Body of pancreas (tissue), 4 donors: ENCODE measurements at regions not wholly inside any gene's neighbourhood (a gene's known extent, or its start where the extent isn't known, plus 50 kb on each side); places are given as distances from the start of the nearest gene placed in this dataset.

Source experiments
- ATAC-seq: fragments of 150-250 bp; one replicate; pipeline ENCODE4 v1.9.1; 2016
- DNase-seq, 4 donors: peaks; one replicate each; pipeline ENCODE4 v3.0.0-alpha.2; 2019
- H3K27ac ChIP-seq, 4 donors: fragments of 200-600 bp; sonication (generic); 1 replicate in 3 of 4; 2 replicates in 1 of 4; pipeline versions ENCODE4 v1.5.1 to v1.6.1; 2016 to 2019; ENCODE audit warnings: mild to moderate bottlenecking in 1 of 4, mixed read lengths in 1 of 4, moderate library complexity in 1 of 4
- H3K27me3 ChIP-seq, 2 donors: fragments of 200-600 bp; sonication (generic); one replicate each; pipeline ENCODE4 v1.6.0; 2016; ENCODE audit warnings: mild to moderate bottlenecking in 1 of 2
- H3K36me3 ChIP-seq, 2 donors: fragments of 200-600 bp; sonication (generic); replicated peaks in 1 of 2; 2 replicates each; pipeline ENCODE4 v1.5.1; 2016; ENCODE audit warnings: low read depth in 2 of 2; ENCODE audit not compliant: insufficient read depth in 1 of 2
- H3K4me1 ChIP-seq: fragments of 200-600 bp; sonication (generic); one replicate; pipeline ENCODE4 v1.6.0; 2016
- H3K4me3 ChIP-seq, 2 donors: fragments of 200-600 bp; sonication (generic); 1 replicate in 1 of 2; 2 replicates in 1 of 2; pipeline ENCODE4 v1.5.1; 2016 to 2019
- H3K9me3 ChIP-seq, 3 donors: fragments of 200-600 bp; sonication (generic); 1 replicate in 2 of 3; 2 replicates in 1 of 3; pipeline ENCODE4 v1.5.1; 2016
- POLR2A ChIP-seq, 3 donors: fragments of 450-650 bp; IDR thresholded peaks; one replicate each; pipeline ENCODE4 v1.6.1; 2016; ENCODE audit warnings: antibody characterized with exemption in 3 of 3, mild to moderate bottlenecking in 2 of 3
- WGBS, 2 donors: methylation state at CpG; one replicate each; pipeline ENCODE4 v1.1.5; 2017; 5-methylcytosine and 5-hydroxymethylcytosine counted together
- intact Hi-C: fragments of 100-400 bp; cut with DNase I; formaldehyde crosslinking; loops from one replicate; pipeline ENCODE4 v1.15.1; 2023
- TF ChIP-seq, protein P1 (sequence below), 7 experiments: fragments of 450-650 bp in 4 of 7; fragments of 200-600 bp in 3 of 7; sonication (generic) in 3 of 7; IDR thresholded peaks; one replicate each; pipeline ENCODE4 v1.5.1; 2016 to 2019; ENCODE audit warnings: antibody characterized with exemption in 7 of 7

GRCh38 chr6:37575221-37575620 is 75.5 kb upstream of the CCDC167 start:
- no peaks in the 10 kb centered on the region for H3K4me1 ChIP-seq
- no peak for ATAC-seq
- intact Hi-C loops, result no loop called here
- no peak overlapping the region for H3K4me3 ChIP-seq
- TF ChIP-seq, protein P1, sequence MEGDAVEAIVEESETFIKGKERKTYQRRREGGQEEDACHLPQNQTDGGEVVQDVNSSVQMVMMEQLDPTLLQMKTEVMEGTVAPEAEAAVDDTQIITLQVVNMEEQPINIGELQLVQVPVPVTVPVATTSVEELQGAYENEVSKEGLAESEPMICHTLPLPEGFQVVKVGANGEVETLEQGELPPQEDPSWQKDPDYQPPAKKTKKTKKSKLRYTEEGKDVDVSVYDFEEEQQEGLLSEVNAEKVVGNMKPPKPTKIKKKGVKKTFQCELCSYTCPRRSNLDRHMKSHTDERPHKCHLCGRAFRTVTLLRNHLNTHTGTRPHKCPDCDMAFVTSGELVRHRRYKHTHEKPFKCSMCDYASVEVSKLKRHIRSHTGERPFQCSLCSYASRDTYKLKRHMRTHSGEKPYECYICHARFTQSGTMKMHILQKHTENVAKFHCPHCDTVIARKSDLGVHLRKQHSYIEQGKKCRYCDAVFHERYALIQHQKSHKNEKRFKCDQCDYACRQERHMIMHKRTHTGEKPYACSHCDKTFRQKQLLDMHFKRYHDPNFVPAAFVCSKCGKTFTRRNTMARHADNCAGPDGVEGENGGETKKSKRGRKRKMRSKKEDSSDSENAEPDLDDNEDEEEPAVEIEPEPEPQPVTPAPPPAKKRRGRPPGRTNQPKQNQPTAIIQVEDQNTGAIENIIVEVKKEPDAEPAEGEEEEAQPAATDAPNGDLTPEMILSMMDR (IDR thresholded peaks at IDR 0.05), result no peak
- no peak for TF ChIP-seq POLR2A (IDR thresholded peaks at IDR 0.05)
- H3K27ac ChIP-seq, result no peak overlapping the region
- H3K27me3 ChIP-seq, result no peaks in the 10 kb centered on the region
- DNase-seq, result no peak
- H3K36me3 ChIP-seq, result no peaks in the 10 kb centered on the region
- H3K9me3 ChIP-seq, result no peaks in the 10 kb centered on the region
- 75 to 78% methylated on average over 4 of the region's 4 CpGs for WGBS, 2 donors

GRCh38 chr6:37572334-37572733 is 72.6 kb upstream of the CCDC167 start:
- DNase-seq (no peak), ATAC-seq (no peak)
- Histone ChIP-seq H3K27me3 (peaks cover 0 to 4% of the 10 kb centered on the region in 2 donors), H3K27ac (no peak overlapping the region), H3K36me3 (no peaks in the 10 kb centered on the region), H3K4me3 (no peak overlapping the region), H3K9me3 (no peaks in the 10 kb centered on the region), H3K4me1 (no peaks in the 10 kb centered on the region)
- intact Hi-C loops, result no loop called here
- 76 to 83% methylated on average over 4 of the region's 4 CpGs for WGBS, 2 donors
- TF ChIP-seq, protein P1 (IDR thresholded peaks at IDR 0.05), result no peak
- no peak for TF ChIP-seq POLR2A (IDR thresholded peaks at IDR 0.05)

DNA sequence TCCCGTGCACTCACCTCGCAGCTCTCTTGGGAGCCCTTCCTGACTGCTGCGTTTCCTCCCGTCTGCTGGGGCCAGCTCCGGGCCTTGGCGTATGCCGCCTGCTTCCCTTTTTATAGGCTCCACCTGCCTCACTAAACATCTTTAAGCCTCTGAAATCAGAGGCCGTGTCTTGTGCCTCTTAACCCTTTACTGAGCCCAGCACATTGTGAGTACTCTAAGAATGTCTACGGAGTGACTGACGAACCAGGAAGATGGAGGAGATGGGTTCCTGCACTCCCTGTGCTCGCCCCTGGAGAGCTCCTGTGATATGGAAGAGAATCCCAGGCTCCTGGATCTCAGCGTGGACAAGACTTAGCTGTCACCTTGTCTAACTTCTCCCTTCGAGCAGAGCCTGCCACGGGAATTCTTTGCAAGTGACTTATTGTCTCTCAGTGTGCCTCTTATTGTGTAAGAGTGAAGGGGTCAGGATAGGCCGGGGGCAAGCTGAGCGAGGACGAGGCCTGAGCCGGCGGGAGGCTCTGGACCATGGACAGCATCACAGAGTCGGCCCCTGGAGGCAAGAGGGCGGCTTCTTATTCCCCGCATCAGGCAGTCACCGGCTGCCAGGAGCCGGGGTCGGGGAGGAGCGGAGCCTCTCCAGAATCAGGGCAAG is 70.9 kb upstream of the CCDC167 start:
- 30 to 45% methylated on average over 24 to 26 of the region's 26 CpGs for WGBS, 2 donors
- Histone ChIP-seq H3K27ac (no peak overlapping the region), H3K9me3 (no peaks in the 10 kb centered on the region), H3K4me3 (no peak overlapping the region), H3K36me3 (no peaks in the 10 kb centered on the region), H3K27me3 (peaks cover 0 to 4% of the 10 kb centered on the region in 2 donors), H3K4me1 (peaks cover 8% of the 10 kb centered on the region)
- ATAC-seq (no peak), DNase-seq (no peak)
- TF ChIP-seq, protein P1 (IDR thresholded peaks at IDR 0.05), result no peak
- TF ChIP-seq POLR2A (IDR thresholded peaks at IDR 0.05), result no peak
- intact Hi-C loops, result no loop called here

DNA sequence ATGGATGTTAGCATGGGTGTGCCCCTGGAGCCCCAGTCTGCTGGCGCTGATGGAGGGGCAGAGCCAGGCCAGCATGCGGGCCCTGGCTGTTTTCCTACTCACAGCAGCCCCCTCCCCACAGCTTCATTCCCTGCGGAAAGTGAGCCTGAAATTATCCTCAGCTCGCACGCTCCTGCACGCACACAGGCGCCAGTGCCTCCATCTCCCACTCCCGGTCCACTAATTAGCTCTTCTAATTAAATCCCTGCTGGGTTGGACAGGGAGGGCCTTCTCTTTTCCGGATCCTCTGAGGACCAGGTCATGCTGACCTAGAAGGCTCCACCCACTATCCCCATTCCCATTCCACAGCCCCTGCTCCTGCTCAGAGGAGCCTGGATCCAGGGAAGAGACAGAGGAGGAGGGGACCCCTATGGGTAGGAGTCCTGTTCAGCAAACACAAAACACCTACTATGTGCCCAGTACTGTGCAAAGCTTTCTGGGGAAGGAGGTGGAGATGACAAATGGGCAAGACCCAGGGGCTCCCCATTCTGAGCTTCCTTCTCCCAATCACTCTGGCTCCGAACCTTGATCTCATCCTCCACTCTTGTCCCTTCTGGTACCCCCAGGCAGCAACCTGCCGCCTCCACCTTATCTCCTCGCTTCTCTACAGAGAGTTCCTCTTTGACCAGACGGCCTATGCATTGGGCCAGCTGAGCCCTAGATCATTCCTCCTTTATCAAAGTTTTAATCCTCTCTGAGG is 70.2 kb upstream of the CCDC167 start:
- Histone ChIP-seq H3K36me3 (no peaks in the 10 kb centered on the region), H3K9me3 (no peaks in the 10 kb centered on the region), H3K27me3 (peaks cover 0 to 4% of the 10 kb centered on the region in 2 donors), H3K4me3 (no peak overlapping the region), H3K27ac (no peak overlapping the region), H3K4me1 (peaks cover 8% of the 10 kb centered on the region)
- 59 to 63% methylated on average over 13 of the region's 13 CpGs for WGBS, 2 donors
- TF ChIP-seq POLR2A (IDR thresholded peaks at IDR 0.05), result no peak
- TF ChIP-seq, protein P1 (IDR thresholded peaks at IDR 0.05), result no peak
- no peak for DNase-seq
- no peak for ATAC-seq
- intact Hi-C loops, result loop anchor here (10.0 kb wide), 1 partner anchor 195 kb away; no protein-coding TSS in a partner anchor
